ENCODE measurements at regions not wholly inside any gene's neighbourhood (a gene's known extent, or its start where the extent isn't known, plus 50 kb on each side); places are given as distances from the start of the nearest gene placed in this dataset.

- no peak for TF ChIP-seq ZNF274 (IDR thresholded peaks at IDR 0.05; ENCODE audit: low read depth, low read length)
- H3K4me3 ChIP-seq (ENCODE audit: low read length), result no peak overlapping the region
Measured at GRCh38 chr5:96049398-96050272, 88.0 kb upstream of the ELL2 start.

DNA sequence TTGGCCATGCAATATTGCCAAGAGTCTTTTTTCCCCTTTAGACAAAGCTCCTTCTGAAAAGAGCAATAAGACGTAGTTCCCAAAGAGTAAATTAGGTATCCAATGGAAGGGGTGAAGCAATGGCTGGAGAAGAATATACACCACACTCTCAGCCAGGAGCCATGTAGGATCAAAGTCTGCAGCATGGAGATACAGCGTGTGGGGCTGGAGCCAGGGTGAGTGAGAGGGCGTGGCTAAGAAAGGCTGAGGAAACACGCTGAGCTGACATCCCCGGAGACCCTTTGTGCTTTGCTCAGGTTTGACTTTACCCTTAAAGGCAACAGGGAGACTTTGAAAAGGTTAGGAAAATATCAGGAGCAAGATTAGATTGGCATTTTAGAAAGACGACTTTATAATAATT lies 87.1 kb upstream of the ELL2 start:
- H3K4me3 ChIP-seq (ENCODE audit: low read length), result no peak overlapping the region
- no peak for TF ChIP-seq ZNF274 (IDR thresholded peaks at IDR 0.05; ENCODE audit: low read depth, low read length)

DNA sequence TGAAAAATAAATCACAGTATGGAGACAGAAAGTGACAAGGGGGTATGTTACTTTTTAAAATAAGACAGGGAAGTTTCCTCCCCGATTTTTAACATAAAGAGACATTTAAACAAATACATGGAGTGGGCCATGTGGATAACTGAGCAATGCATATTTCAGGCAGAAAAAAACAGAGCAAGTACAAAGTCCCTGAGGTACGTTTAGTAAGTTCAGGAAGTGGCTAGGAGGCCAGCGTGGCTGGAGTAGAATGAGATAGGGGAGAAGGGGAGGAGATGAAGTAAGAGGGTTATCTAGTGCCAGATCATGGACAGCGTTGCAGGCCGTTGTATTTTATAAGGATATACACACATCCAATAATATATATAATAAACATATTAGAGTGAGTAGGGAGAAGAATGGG lies 84.2 kb upstream of the ELL2 start:
- H3K4me3 ChIP-seq (ENCODE audit: low read length), result no peak overlapping the region
- TF ChIP-seq ZNF274 (IDR thresholded peaks at IDR 0.05; ENCODE audit: low read depth, low read length), result no peak

- H3K4me3 ChIP-seq (ENCODE audit: low read length), result no peak overlapping the region
- no peak for TF ChIP-seq ZNF274 (IDR thresholded peaks at IDR 0.05; ENCODE audit: low read depth, low read length)
Measured at GRCh38 chr5:96043446-96043845, 81.8 kb upstream of the ELL2 start.

- no peak overlapping the region for H3K4me3 ChIP-seq (ENCODE audit: low read length)
- TF ChIP-seq ZNF274 (IDR thresholded peaks at IDR 0.05; ENCODE audit: low read depth, low read length), result no peak
Measured at GRCh38 chr5:96037128-96037527, 75.5 kb upstream of the ELL2 start.

DNA sequence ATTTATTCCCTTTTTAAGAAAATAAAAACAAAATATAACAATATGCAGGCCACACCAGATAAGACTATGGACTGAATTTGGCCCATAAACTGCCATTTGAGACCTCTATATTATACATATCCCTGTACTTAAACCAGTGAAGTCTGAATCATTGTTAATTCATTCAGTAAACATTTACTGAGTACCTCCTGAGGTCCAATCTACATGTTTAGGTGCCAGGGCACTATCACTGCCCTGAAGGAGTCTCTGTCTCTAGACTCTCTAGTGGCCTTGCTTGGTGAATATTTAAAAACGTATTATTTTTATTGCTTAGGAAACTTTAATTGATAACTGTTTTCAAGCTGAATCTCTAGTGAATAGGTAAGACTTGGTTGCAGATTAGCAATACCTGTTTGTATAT lies 74.7 kb upstream of the ELL2 start:
- TF ChIP-seq ZNF274 (IDR thresholded peaks at IDR 0.05; ENCODE audit: low read depth, low read length), result no peak
- no peak overlapping the region for H3K4me3 ChIP-seq (ENCODE audit: low read length)

- H3K4me3 ChIP-seq (ENCODE audit: low read length), result no peak overlapping the region
- no peak for TF ChIP-seq ZNF274 (IDR thresholded peaks at IDR 0.05; ENCODE audit: low read depth, low read length)
Measured at GRCh38 chr5:96035796-96036195, 74.1 kb upstream of the ELL2 start.

GRCh38 chr5:96033116-96033515 lies 71.5 kb upstream of the ELL2 start:
- no peak overlapping the region for H3K4me3 ChIP-seq (ENCODE audit: low read length)
- TF ChIP-seq ZNF274 (IDR thresholded peaks at IDR 0.05; ENCODE audit: low read depth, low read length), result no peak

DNA sequence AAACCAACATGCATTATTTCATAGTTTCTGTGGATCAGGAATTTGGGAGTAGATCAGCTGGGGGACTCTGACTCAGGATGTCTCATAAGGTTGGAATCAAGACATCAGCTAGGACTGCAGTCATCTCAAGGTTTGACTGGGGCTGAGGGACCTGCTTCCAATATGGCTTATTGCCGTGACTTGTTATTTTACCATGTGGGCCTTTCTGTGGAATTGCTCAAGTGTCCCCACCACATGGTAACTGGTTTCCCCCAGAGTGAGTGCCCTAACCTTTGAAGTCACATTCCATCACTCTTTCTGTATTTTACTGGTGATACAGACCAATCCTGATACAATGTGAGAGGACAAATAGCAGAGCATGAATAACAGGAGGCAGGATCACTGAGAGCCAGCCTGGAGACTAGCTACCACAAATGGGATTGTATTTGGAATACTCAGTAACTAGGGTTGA lies 70.2 kb upstream of the ELL2 start:
- no peak for TF ChIP-seq ZNF274 (IDR thresholded peaks at IDR 0.05; ENCODE audit: low read depth, low read length)
- no peak overlapping the region for H3K4me3 ChIP-seq (ENCODE audit: low read length)

DNA sequence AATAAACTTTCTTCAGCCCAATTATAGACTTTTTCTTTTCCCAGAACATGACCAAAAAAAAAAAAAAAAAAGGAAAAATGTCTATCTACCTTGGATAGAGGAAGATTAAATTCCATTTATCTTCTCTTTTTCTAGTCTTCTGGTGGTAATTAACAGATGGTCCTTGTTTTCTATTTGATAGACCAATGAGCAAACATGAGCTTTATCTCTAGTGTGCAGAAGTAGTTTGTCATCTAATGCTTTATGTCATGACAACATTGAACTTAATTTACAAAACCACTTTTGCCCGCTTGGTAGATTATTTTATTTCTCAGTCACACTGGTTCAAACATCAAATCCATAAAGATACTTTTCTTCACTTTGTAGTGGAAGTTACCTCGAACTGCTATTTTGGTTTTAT lies 69.5 kb upstream of the ELL2 start:
- no peak for TF ChIP-seq ZNF274 (IDR thresholded peaks at IDR 0.05; ENCODE audit: low read depth, low read length)
- no peak overlapping the region for H3K4me3 ChIP-seq (ENCODE audit: low read length)

DNA sequence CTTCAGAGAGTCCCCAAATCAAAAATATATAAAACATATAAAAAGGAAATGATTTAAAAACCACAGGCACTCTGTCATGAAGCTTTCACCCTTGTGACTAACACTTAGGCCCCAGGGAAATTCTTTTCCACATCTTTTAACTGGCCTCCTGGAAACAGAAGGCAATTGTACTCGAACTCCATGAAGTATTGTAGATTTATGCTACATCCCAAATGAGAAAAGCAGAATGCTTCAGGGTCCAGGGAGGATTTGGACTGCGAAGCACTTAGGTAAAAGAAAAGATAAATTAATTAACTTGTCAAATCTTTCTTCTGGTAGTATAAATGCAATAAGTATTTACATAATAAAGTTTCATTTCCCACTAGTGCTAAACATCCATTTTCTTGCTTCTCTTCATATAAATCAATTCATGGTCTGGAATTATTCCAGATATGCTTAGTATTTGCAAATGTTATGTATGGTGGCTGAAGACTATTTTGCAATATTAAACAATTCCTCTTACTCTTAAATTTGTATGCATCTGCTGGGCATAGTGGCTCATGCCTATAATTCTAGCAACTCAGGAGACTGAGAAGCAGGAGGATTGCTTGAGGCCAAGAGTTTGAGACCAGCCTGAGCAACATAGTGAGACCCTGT lies 64.9 kb upstream of the ELL2 start:
- no peak for TF ChIP-seq ZNF274 (IDR thresholded peaks at IDR 0.05; ENCODE audit: low read depth, low read length)
- H3K4me3 ChIP-seq (ENCODE audit: low read length), result no peak overlapping the region

- TF ChIP-seq ZNF274 (IDR thresholded peaks at IDR 0.05; ENCODE audit: low read depth, low read length), result no peak
Measured at GRCh38 chr5:96024683-96025475, 63.2 kb upstream of the ELL2 start.

GRCh38 chr5:96023518-96023917 lies 61.9 kb upstream of the ELL2 start:
- no peak overlapping the region for H3K4me3 ChIP-seq (ENCODE audit: low read length)
- TF ChIP-seq ZNF274 (IDR thresholded peaks at IDR 0.05; ENCODE audit: low read depth, low read length), result no peak

More at GRCh38 chr5:96024683-96025475, 63.2 kb upstream of the ELL2 start:
- no peak overlapping the region for H3K4me3 ChIP-seq (ENCODE audit: low read length)

- TF ChIP-seq ZNF274 (IDR thresholded peaks at IDR 0.05; ENCODE audit: low read depth, low read length), result no peak
- no peak overlapping the region for H3K4me3 ChIP-seq (ENCODE audit: low read length)
Measured at GRCh38 chr5:96022971-96023370, 61.3 kb upstream of the ELL2 start.
